ENCODE measurements at regions not wholly inside any gene's neighbourhood (a gene's known extent, or its start where the extent isn't known, plus 50 kb on each side); places are given as distances from the start of the nearest gene placed in this dataset.

GRCh38 chr4:171246948-171247347 lies 566.3 kb upstream of the GALNTL6 start:
- Histone ChIP-seq H3K4me2 (ENCODE audit: insufficient read depth in 1 of 2, low read depth in 2 of 2, low read length in 2 of 2) (no peak overlapping the region), H3K9ac (replicated peaks in 1 of 4; ENCODE audit: extremely low read depth in 1 of 4, low read depth in 3 of 4, low read length in 3 of 4) (no peak overlapping the region), H4K91ac (replicated peaks; ENCODE audit: insufficient read length, low read length) (no peak overlapping the region), H3K23me2 (ENCODE audit: low read depth, low read length) (no peaks in the 10 kb centered on the region), H2BK20ac (ENCODE audit: low read length) (no peak overlapping the region), H3K23ac (ENCODE audit: insufficient read length) (no peak overlapping the region), H3K36me3 (ENCODE audit: control insufficient read depth in 2 of 4, insufficient read depth in 4 of 4, low read length in 3 of 4) (no peaks in the 10 kb centered on the region), H3K27me3 (replicated peaks in 1 of 4; ENCODE audit: control insufficient read depth in 3 of 4, extremely low read depth in 1 of 4, insufficient read depth in 3 of 4, low read length in 3 of 4) (no peaks in the 10 kb centered on the region), H3K56ac (replicated peaks; ENCODE audit: insufficient read length, low read depth, low read length) (no peak overlapping the region), H2BK15ac (ENCODE audit: low read length) (no peak overlapping the region), H4K8ac (ENCODE audit: extremely low read depth, insufficient read depth, low read length) (no peak overlapping the region), H3K4me1 (replicated peaks in 1 of 4; ENCODE audit: control insufficient read depth in 3 of 4, insufficient read depth in 4 of 4, low read length in 3 of 4) (no peaks in the 10 kb centered on the region), H2AK5ac (ENCODE audit: low read depth, low read length) (no peak overlapping the region), H3K4ac (replicated peaks; ENCODE audit: insufficient read length, low read depth, low read length) (no peak overlapping the region), H4K5ac (ENCODE audit: insufficient read length, low read depth, low read length) (no peak overlapping the region), H2BK120ac (replicated peaks; ENCODE audit: low read depth, low read length) (no peak overlapping the region), H2AFZ (ENCODE audit: low read length) (no peak overlapping the region), H2BK12ac (ENCODE audit: low read depth, low read length) (no peak overlapping the region), H3K9me3 (ENCODE audit: insufficient read depth in 2 of 2, low read depth in 1 of 2, low read length in 1 of 2) (no peaks in the 10 kb centered on the region), H4K20me1 (replicated peaks in 1 of 2; ENCODE audit: control insufficient read depth in 1 of 2, insufficient read depth in 2 of 2, low read length in 2 of 2) (no peaks in the 10 kb centered on the region), H2BK5ac (ENCODE audit: low read depth, low read length) (no peak overlapping the region), H3K27ac (ENCODE audit: low read depth, low read length) (no peak overlapping the region), H3K18ac (ENCODE audit: extremely low read depth, low read length) (no peak overlapping the region), H3K4me3 (ENCODE audit: extremely low read depth in 1 of 4, insufficient read depth in 2 of 4, low read depth in 3 of 4, low read length in 4 of 4) (no peak overlapping the region), H3K79me1 (ENCODE audit: low read depth, low read length) (no peaks in the 10 kb centered on the region), H3K79me2 (ENCODE audit: control insufficient read depth in 1 of 2, insufficient read depth in 2 of 2, low read length in 2 of 2) (no peaks in the 10 kb centered on the region), H3K14ac (ENCODE audit: insufficient read length) (no peak overlapping the region)
- ChIA-PET CTCF (ENCODE audit: partially characterized antibody) (no interaction called here), POLR2A (ENCODE audit: partially characterized antibody) (no interaction called here)
- TF ChIP-seq EZH2 (IDR thresholded peaks at IDR 0.05; ENCODE audit: low read depth, low read length, severe bottlenecking) (no peak), BACH1 (IDR thresholded peaks at IDR 0.05; ENCODE audit: low read length) (no peak), TAF1 (IDR thresholded peaks at IDR 0.05; ENCODE audit: low read depth, low read length) (no peak), SIN3A (conservative IDR thresholded peaks at IDR 0.05 in 1 of 2, IDR thresholded peaks at IDR 0.05 in 1 of 2; ENCODE audit: low read depth in 1 of 2, low read length in 2 of 2) (no peak), CEBPB (IDR thresholded peaks at IDR 0.05; ENCODE audit: low read depth, low read length) (no peak), RBBP5 (IDR thresholded peaks at IDR 0.05; ENCODE audit: borderline replicate concordance, low read depth, low read length) (no peak)
- DNase-seq (ENCODE audit: low read depth in 1 of 2, low spot score in 2 of 2) (no peak), FAIRE-seq (no peak)
